Ishikawa (cell line): ENCODE measurements at regions not wholly inside any gene's neighbourhood (a gene's known extent, or its start where the extent isn't known, plus 50 kb on each side); places are given as distances from the start of the nearest gene placed in this dataset.

Source experiments
- CEBPB ChIP-seq: IDR thresholded peaks from 2 replicates; pipeline ENCODE4 v1.6.1; 2012
- CREB1 ChIP-seq: IDR thresholded peaks from 2 replicates; pipeline ENCODE4 v1.6.1; 2012; ENCODE audit warnings: low read depth
- EGR1 ChIP-seq: IDR thresholded peaks from 2 replicates; pipeline ENCODE4 v1.6.1; 2012
- EP300 ChIP-seq: IDR thresholded peaks from 2 replicates; pipeline ENCODE4 v1.6.1; 2012; ENCODE audit warnings: borderline replicate concordance
- FOXM1 ChIP-seq: IDR thresholded peaks from 2 replicates; pipeline ENCODE4 v1.6.1; 2012; ENCODE audit warnings: low read depth, borderline replicate concordance
- MAX ChIP-seq: IDR thresholded peaks from 2 replicates; pipeline ENCODE4 v1.6.1; 2012
- RAD21 ChIP-seq: IDR thresholded peaks from 2 replicates; pipeline ENCODE4 v1.6.1; 2012; ENCODE audit warnings: low read depth
- TAF1 ChIP-seq: IDR thresholded peaks from 2 replicates; pipeline ENCODE4 v1.6.1; 2012; ENCODE audit warnings: low read depth, mild to moderate bottlenecking
- TCF12 ChIP-seq: IDR thresholded peaks from 2 replicates; pipeline ENCODE4 v1.6.1; 2012; ENCODE audit warnings: low read depth
- TEAD4 ChIP-seq: IDR thresholded peaks from 2 replicates; pipeline ENCODE4 v1.6.1; 2012
- USF1 ChIP-seq: IDR thresholded peaks from 2 replicates; pipeline ENCODE4 v1.6.1; 2012
- YY1 ChIP-seq: IDR thresholded peaks from 2 replicates; pipeline ENCODE4 v1.6.1; 2012; ENCODE audit warnings: low read depth

- TF ChIP-seq MAX (no peak), TEAD4 (no peak), EP300 (no peak), CEBPB (no peak), YY1 (no peak), RAD21 (no peak), EGR1 (no peak), TCF12 (no peak), CREB1 (no peak), USF1 (no peak), TAF1 (no peak), FOXM1 (no peak)
Measured at GRCh38 chr6:12422848-12423247, 132.7 kb downstream of the EDN1 start.
